ENCODE measurements at regions not wholly inside any gene's neighbourhood (a gene's known extent, or its start where the extent isn't known, plus 50 kb on each side); places are given as distances from the start of the nearest gene placed in this dataset.

DNA sequence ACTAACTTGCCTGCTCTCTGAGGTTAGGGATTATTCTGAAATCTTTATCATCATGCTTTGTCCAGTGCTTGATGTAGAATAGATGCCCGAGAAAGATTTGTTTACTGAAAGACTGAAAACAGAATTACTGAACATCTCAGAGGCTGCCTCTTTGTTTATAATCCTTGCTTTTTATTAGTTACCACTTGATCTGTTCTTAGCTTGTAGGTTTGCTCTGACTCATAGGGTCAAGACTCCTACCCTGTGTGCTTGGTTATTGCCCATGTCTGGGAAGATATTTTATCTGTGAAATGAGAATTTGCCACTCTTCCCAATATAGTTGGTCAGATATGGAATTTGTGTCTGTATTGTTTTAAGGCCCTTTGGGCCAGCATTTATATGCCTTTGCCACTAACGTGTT is 675.3 kb downstream of the DIAPH3 start:
- TF ChIP-seq, protein P1, sequence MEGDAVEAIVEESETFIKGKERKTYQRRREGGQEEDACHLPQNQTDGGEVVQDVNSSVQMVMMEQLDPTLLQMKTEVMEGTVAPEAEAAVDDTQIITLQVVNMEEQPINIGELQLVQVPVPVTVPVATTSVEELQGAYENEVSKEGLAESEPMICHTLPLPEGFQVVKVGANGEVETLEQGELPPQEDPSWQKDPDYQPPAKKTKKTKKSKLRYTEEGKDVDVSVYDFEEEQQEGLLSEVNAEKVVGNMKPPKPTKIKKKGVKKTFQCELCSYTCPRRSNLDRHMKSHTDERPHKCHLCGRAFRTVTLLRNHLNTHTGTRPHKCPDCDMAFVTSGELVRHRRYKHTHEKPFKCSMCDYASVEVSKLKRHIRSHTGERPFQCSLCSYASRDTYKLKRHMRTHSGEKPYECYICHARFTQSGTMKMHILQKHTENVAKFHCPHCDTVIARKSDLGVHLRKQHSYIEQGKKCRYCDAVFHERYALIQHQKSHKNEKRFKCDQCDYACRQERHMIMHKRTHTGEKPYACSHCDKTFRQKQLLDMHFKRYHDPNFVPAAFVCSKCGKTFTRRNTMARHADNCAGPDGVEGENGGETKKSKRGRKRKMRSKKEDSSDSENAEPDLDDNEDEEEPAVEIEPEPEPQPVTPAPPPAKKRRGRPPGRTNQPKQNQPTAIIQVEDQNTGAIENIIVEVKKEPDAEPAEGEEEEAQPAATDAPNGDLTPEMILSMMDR (IDR thresholded peaks at IDR 0.05; ENCODE audit: poor library complexity, severe bottlenecking) = no peak
- TF ChIP-seq, protein P2, sequence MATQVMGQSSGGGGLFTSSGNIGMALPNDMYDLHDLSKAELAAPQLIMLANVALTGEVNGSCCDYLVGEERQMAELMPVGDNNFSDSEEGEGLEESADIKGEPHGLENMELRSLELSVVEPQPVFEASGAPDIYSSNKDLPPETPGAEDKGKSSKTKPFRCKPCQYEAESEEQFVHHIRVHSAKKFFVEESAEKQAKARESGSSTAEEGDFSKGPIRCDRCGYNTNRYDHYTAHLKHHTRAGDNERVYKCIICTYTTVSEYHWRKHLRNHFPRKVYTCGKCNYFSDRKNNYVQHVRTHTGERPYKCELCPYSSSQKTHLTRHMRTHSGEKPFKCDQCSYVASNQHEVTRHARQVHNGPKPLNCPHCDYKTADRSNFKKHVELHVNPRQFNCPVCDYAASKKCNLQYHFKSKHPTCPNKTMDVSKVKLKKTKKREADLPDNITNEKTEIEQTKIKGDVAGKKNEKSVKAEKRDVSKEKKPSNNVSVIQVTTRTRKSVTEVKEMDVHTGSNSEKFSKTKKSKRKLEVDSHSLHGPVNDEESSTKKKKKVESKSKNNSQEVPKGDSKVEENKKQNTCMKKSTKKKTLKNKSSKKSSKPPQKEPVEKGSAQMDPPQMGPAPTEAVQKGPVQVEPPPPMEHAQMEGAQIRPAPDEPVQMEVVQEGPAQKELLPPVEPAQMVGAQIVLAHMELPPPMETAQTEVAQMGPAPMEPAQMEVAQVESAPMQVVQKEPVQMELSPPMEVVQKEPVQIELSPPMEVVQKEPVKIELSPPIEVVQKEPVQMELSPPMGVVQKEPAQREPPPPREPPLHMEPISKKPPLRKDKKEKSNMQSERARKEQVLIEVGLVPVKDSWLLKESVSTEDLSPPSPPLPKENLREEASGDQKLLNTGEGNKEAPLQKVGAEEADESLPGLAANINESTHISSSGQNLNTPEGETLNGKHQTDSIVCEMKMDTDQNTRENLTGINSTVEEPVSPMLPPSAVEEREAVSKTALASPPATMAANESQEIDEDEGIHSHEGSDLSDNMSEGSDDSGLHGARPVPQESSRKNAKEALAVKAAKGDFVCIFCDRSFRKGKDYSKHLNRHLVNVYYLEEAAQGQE (IDR thresholded peaks at IDR 0.05; ENCODE audit: borderline replicate concordance) = no peak
- no peak for TF ChIP-seq POLR2AphosphoS5 (IDR thresholded peaks at IDR 0.05)
- no peak for TF ChIP-seq EZH2 (IDR thresholded peaks at IDR 0.05; ENCODE audit: borderline replicate concordance, insufficient read depth, low read length, poor library complexity, severe bottlenecking)
- TF ChIP-seq EP300 (conservative IDR thresholded peaks at IDR 0.05; ENCODE audit: poor library complexity, severe bottlenecking) = no peak
- no peak for TF ChIP-seq SMC3 (conservative IDR thresholded peaks at IDR 0.05; ENCODE audit: poor library complexity)
- no peak for TF ChIP-seq TAF1 (IDR thresholded peaks at IDR 0.05; ENCODE audit: low read depth)
